IMR-90 (cell line): ENCODE measurements at regions not wholly inside any gene's neighbourhood (a gene's known extent, or its start where the extent isn't known, plus 50 kb on each side); places are given as distances from the start of the nearest gene placed in this dataset.
A peak's percentile ranks its signal among the peaks of the same experiment; 100 is the strongest.

Source experiments
- ATAC-seq: fragments of 200-7000 bp; cut with Tn5 transposase; 2 replicates; pipeline ENCODE4 v1.9.1; 2020; ENCODE audit warnings: low read depth, mild to moderate bottlenecking, moderate library complexity
- BruUV-seq: library from RNA; stranded (reverse); fragments of 400-500 nt; replicated peaks from 2 replicates; lab custom pipeline; 2021; lab: Mats Ljungman, UMichigan
- CTCF ChIA-PET: fragments of 300-600 bp; formaldehyde crosslinking; extraction: SDS; loops from one replicate; lab custom pipeline; 2021; ENCODE audit warnings: antibody characterized with exemption; lab: Yijun Ruan, JAX
- POLR2A ChIA-PET: fragments of 300-600 bp; sonication (Branson Sonifier 250); formaldehyde crosslinking; loops from one replicate; lab custom pipeline; 2022; ENCODE audit warnings: antibody characterized with exemption; ENCODE audit not compliant: unreplicated experiment; lab: Charles Lee
- DNase-seq: peaks from one replicate; pipeline ENCODE4 v3.0.0; 2013
- H2AFZ ChIP-seq: replicated peaks from 2 replicates; pipeline ENCODE3; 2013; ENCODE audit warnings: low read length, mild to moderate bottlenecking; ENCODE audit not compliant: poor library complexity
- H2AK5ac ChIP-seq: 2 replicates; pipeline ENCODE4 v1.6.1; 2013; ENCODE audit warnings: low read depth, low read length, inconsistent platforms
- H2AK9ac ChIP-seq: replicated peaks from 2 replicates; pipeline ENCODE3; 2013; ENCODE audit warnings: mild to moderate bottlenecking, low read depth, low read length, moderate library complexity; ENCODE audit not compliant: poor library complexity
- H2BK120ac ChIP-seq: 2 replicates; pipeline ENCODE4 v1.6.1; 2013; ENCODE audit warnings: low read depth, low read length, inconsistent platforms
- H2BK15ac ChIP-seq: 3 replicates; pipeline ENCODE4 v1.6.1; 2013; ENCODE audit warnings: low read depth, low read length, inconsistent platforms
- H2BK20ac ChIP-seq: 2 replicates; pipeline ENCODE4 v1.6.1; 2013; ENCODE audit warnings: low read depth, mild to moderate bottlenecking, inconsistent platforms, low read length, moderate library complexity
- H2BK5ac ChIP-seq: 2 replicates; pipeline ENCODE4 v1.6.1; 2013; ENCODE audit warnings: mild to moderate bottlenecking, low read depth, low read length, inconsistent platforms; ENCODE audit not compliant: poor library complexity, severe bottlenecking
- H3K14ac ChIP-seq: replicated peaks from 2 replicates; pipeline ENCODE4 v1.6.1; 2013; ENCODE audit warnings: low read depth, low read length, inconsistent platforms
- H3K18ac ChIP-seq: 2 replicates; pipeline ENCODE4 v1.6.1; 2013; ENCODE audit warnings: low read depth, low read length, control low read depth
- H3K23ac ChIP-seq: 2 replicates; pipeline ENCODE4 v1.6.1; 2013; ENCODE audit warnings: low read depth, low read length, inconsistent platforms
- H3K27ac ChIP-seq: 2 replicates; pipeline ENCODE4 v1.5.1; 2013; ENCODE audit warnings: mild to moderate bottlenecking, control low read depth, low read length; ENCODE audit not compliant: insufficient read depth
- H3K27me3 ChIP-seq: 2 replicates; pipeline ENCODE4 v1.6.1; 2013; ENCODE audit warnings: low read length; ENCODE audit not compliant: control insufficient read depth, insufficient read depth
- H3K36me3 ChIP-seq: 2 replicates; pipeline ENCODE4 v1.6.1; 2013; ENCODE audit warnings: low read length, mixed read lengths; ENCODE audit not compliant: control insufficient read depth, insufficient read depth
- H3K4ac ChIP-seq: 2 replicates; pipeline ENCODE4 v1.6.1; 2013; ENCODE audit warnings: low read depth, low read length, inconsistent platforms
- H3K4me1 ChIP-seq: 2 replicates; pipeline ENCODE4 v1.6.1; 2013; ENCODE audit warnings: low read length, mixed read lengths; ENCODE audit not compliant: control insufficient read depth, insufficient read depth
- H3K4me2 ChIP-seq: 2 replicates; pipeline ENCODE4 v1.6.1; 2013; ENCODE audit warnings: low read depth, mild to moderate bottlenecking, control low read depth, low read length, moderate library complexity
- H3K4me3 ChIP-seq: 2 replicates; pipeline ENCODE4 v1.5.1; 2013; ENCODE audit warnings: low read depth, mild to moderate bottlenecking, control low read depth, low read length, moderate library complexity; ENCODE audit not compliant: insufficient read depth
- H3K56ac ChIP-seq: 2 replicates; pipeline ENCODE4 v1.6.1; 2013; ENCODE audit warnings: low read length, inconsistent platforms; ENCODE audit not compliant: insufficient read depth; ENCODE audit errors: extremely low read depth
- H3K79me1 ChIP-seq, 2 experiments: 2 replicates each; pipeline ENCODE4 v1.6.1; 2013; ENCODE audit warnings: low read length in 2 of 2, inconsistent platforms in 1 of 2, low read depth in 1 of 2
- H3K9ac ChIP-seq: 2 replicates; pipeline ENCODE4 v1.6.1; 2013; ENCODE audit warnings: low read depth, low read length, control low read depth
- H3K9me1 ChIP-seq: 2 replicates; pipeline ENCODE4 v1.6.1; 2013; ENCODE audit warnings: low read length, inconsistent platforms; ENCODE audit not compliant: insufficient read depth
- H3K9me3 ChIP-seq: 2 replicates; pipeline ENCODE4 v1.6.1; 2013; ENCODE audit warnings: low read length; ENCODE audit not compliant: control insufficient read depth, insufficient read depth
- H4K20me1 ChIP-seq: 2 replicates; pipeline ENCODE4 v1.6.1; 2013; ENCODE audit warnings: low read length, inconsistent platforms; ENCODE audit not compliant: insufficient read depth
- H4K5ac ChIP-seq: 2 replicates; pipeline ENCODE4 v1.6.1; 2013; ENCODE audit warnings: mild to moderate bottlenecking, low read depth, low read length, control low read depth
- H4K8ac ChIP-seq, 2 experiments: 2 replicates each; pipeline ENCODE4 v1.6.1; 2013; ENCODE audit warnings: low read depth in 2 of 2, low read length in 2 of 2, control low read depth in 1 of 2, inconsistent platforms in 1 of 2
- H4K91ac ChIP-seq: 2 replicates; pipeline ENCODE4 v1.6.1; 2013; ENCODE audit warnings: low read depth, low read length, inconsistent platforms; ENCODE audit not compliant: insufficient read depth
- BHLHE40 ChIP-seq: fragments of 150-350 bp; IDR thresholded peaks from 2 replicates; pipeline ENCODE4 v1.6.1; 2016; ENCODE audit warnings: mild to moderate bottlenecking, low read depth, low read length
- CEBPB ChIP-seq: IDR thresholded peaks from 2 replicates; pipeline ENCODE4 v1.6.1; 2012; ENCODE audit warnings: low read depth, low read length, improper control_type of control experiment
- CHD1 ChIP-seq: IDR thresholded peaks from 2 replicates; pipeline ENCODE4 v1.6.1; 2012; ENCODE audit warnings: low read depth, low read length, improper control_type of control experiment
- ELK1 ChIP-seq: fragments of 150-350 bp; IDR thresholded peaks from 2 replicates; pipeline ENCODE4 v1.6.1; 2016; ENCODE audit warnings: low read depth, mild to moderate bottlenecking, low read length, moderate library complexity, borderline replicate concordance
- FOS ChIP-seq: fragments of 150-350 bp; IDR thresholded peaks from 2 replicates; pipeline ENCODE4 v1.6.1; 2016; ENCODE audit warnings: low read depth, low read length
- MAFK ChIP-seq: IDR thresholded peaks from 2 replicates; pipeline ENCODE4 v1.6.1; 2012; ENCODE audit warnings: low read depth, low read length, improper control_type of control experiment
- MAZ ChIP-seq: IDR thresholded peaks from 2 replicates; pipeline ENCODE4 v1.6.1; 2012; ENCODE audit warnings: low read depth, mild to moderate bottlenecking, low read length, improper control_type of control experiment, moderate library complexity, borderline replicate concordance
- MXI1 ChIP-seq: IDR thresholded peaks from 2 replicates; pipeline ENCODE4 v1.6.1; 2012; ENCODE audit warnings: low read depth, mild to moderate bottlenecking, low read length, moderate library complexity, borderline replicate concordance
- NFE2L2 ChIP-seq: fragments of 150-350 bp; IDR thresholded peaks from 2 replicates; pipeline ENCODE4 v1.6.1; 2016; ENCODE audit warnings: low read depth, mild to moderate bottlenecking, low read length
- POLR2A ChIP-seq: IDR thresholded peaks from 2 replicates; pipeline ENCODE4 v1.6.1; 2012; ENCODE audit warnings: mild to moderate bottlenecking, low read depth, low read length
- RAD21 ChIP-seq: IDR thresholded peaks from 2 replicates; pipeline ENCODE4 v1.6.1; 2012; ENCODE audit warnings: low read length, improper control_type of control experiment
- RCOR1 ChIP-seq: IDR thresholded peaks from 2 replicates; pipeline ENCODE4 v1.6.1; 2012; ENCODE audit warnings: mild to moderate bottlenecking, low read length, improper control_type of control experiment; ENCODE audit not compliant: insufficient replicate concordance
- RFX5 ChIP-seq: IDR thresholded peaks from 2 replicates; pipeline ENCODE4 v1.8.0; 2012; ENCODE audit warnings: low read depth, mild to moderate bottlenecking, low read length, moderate library complexity
- SMC3 ChIP-seq: fragments of 150-350 bp; IDR thresholded peaks from 2 replicates; pipeline ENCODE4 v1.6.1; 2016; ENCODE audit warnings: low read depth, mild to moderate bottlenecking, antibody characterized with exemption, low read length, moderate library complexity
- USF2 ChIP-seq: fragments of 150-350 bp; IDR thresholded peaks from 2 replicates; pipeline ENCODE4 v1.6.1; 2017; ENCODE audit warnings: mild to moderate bottlenecking, antibody characterized with exemption, low read length, low read depth
- WGBS, 2 experiments: methylation state at CpG; one replicate each; pipeline versions ENCODE4 v1.1.5 to v1.1.7; 2013; ENCODE audit warnings: missing lambda C conversion rate in 2 of 2; ENCODE audit not compliant: insufficient read length in 1 of 2; ENCODE audit errors: extremely low coverage in 2 of 2; 5-methylcytosine and 5-hydroxymethylcytosine counted together
- dilution Hi-C: fragments of 300-500 bp; cut with HindIII; formaldehyde crosslinking; loops from one replicate; pipeline ENCODE4 v1.14.3; 2018; ENCODE audit warnings: low sequenced_read_pairs; ENCODE audit not compliant: unreplicated experiment
- in situ Hi-C: fragments of 300-500 bp; cut with MboI; formaldehyde crosslinking; loops from 3 replicates; pipeline ENCODE4 v1.14.3; 2019; ENCODE audit warnings: low sequenced_read_pairs, inconsistent platforms, mixed read lengths
- intact Hi-C: fragments of 100-400 bp; cut with micrococcal nuclease; formaldehyde crosslinking; loops from 2 replicates; pipeline ENCODE4 v1.10.0; 2022
- TF ChIP-seq, protein P1 (sequence below): conservative IDR thresholded peaks from 2 replicates; pipeline ENCODE4 v1.5.1; 2012; ENCODE audit warnings: mild to moderate bottlenecking, low read depth, low read length, improper control_type of control experiment

- ChIA-PET CTCF (no interaction called here), POLR2A (no interaction called here)
- Histone ChIP-seq H3K79me1 (no peaks in the 10 kb centered on the region), H4K91ac (no peak overlapping the region), H3K27me3 (no peaks in the 10 kb centered on the region), H3K4ac (no peak overlapping the region), H3K4me2 (peak overlapping the region; percentile 21; the same call in 1 of the 2 replicates), H3K4me1 (no peaks in the 10 kb centered on the region), H3K27ac (no peak overlapping the region), H2AFZ (no peak overlapping the region), H4K5ac (no peak overlapping the region), H2BK120ac (no peak overlapping the region), H3K4me3 (no peak overlapping the region), H2BK5ac (no peak overlapping the region), H2AK5ac (no peak overlapping the region), H2BK20ac (no peak overlapping the region), H3K9ac (no peak overlapping the region), H3K14ac (no peak overlapping the region), H4K8ac (no peak overlapping the region), H2BK15ac (no peak overlapping the region), H3K9me3 (no peaks in the 10 kb centered on the region), H3K18ac (no peak overlapping the region), H3K9me1 (no peaks in the 10 kb centered on the region; the same call in 1 of the 2 replicates), H3K56ac (no peak overlapping the region), H4K20me1 (no peaks in the 10 kb centered on the region), H3K23ac (no peak overlapping the region), H3K36me3 (no peaks in the 10 kb centered on the region), H2AK9ac (no peak overlapping the region)
- dilution Hi-C loops: no loop called here
- no TSS peak for BruUV-seq
- TF ChIP-seq MAFK: no peak
- TF ChIP-seq RFX5: no peak
- TF ChIP-seq CEBPB: no peak
- no peak for TF ChIP-seq FOS
- TF ChIP-seq RAD21: no peak
- TF ChIP-seq MAZ: no peak
- TF ChIP-seq MXI1: no peak
- TF ChIP-seq USF2: no peak
- TF ChIP-seq RCOR1: no peak
- no peak for TF ChIP-seq ELK1
- no peak for TF ChIP-seq POLR2A
- TF ChIP-seq NFE2L2: no peak
- TF ChIP-seq, protein P1, sequence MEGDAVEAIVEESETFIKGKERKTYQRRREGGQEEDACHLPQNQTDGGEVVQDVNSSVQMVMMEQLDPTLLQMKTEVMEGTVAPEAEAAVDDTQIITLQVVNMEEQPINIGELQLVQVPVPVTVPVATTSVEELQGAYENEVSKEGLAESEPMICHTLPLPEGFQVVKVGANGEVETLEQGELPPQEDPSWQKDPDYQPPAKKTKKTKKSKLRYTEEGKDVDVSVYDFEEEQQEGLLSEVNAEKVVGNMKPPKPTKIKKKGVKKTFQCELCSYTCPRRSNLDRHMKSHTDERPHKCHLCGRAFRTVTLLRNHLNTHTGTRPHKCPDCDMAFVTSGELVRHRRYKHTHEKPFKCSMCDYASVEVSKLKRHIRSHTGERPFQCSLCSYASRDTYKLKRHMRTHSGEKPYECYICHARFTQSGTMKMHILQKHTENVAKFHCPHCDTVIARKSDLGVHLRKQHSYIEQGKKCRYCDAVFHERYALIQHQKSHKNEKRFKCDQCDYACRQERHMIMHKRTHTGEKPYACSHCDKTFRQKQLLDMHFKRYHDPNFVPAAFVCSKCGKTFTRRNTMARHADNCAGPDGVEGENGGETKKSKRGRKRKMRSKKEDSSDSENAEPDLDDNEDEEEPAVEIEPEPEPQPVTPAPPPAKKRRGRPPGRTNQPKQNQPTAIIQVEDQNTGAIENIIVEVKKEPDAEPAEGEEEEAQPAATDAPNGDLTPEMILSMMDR: no peak
- no peak for TF ChIP-seq CHD1
- no peak for TF ChIP-seq SMC3
- no peak for TF ChIP-seq BHLHE40
- ATAC-seq (peak; percentile 21; the same call in 1 of the 2 replicates), DNase-seq (no peak)
- in situ Hi-C loops: no loop called here
- intact Hi-C loops: loop anchor here (5.0 kb wide), 1 partner anchor 398 kb away; no protein-coding TSS in a partner anchor
- WGBS, 2 experiments: no CpG with 5 or more reads among the region's 2 CpGs
These were observed 115.7 kb downstream of the CMPK2 start for GRCh38 chr2:6749962-6750361.
